ENCODE measurements at regions not wholly inside any gene's neighbourhood (a gene's known extent, or its start where the extent isn't known, plus 50 kb on each side); places are given as distances from the start of the nearest gene placed in this dataset.

- Mint-ChIP-seq H3K27ac (ENCODE audit: unreplicated experiment) (no peak overlapping the region), H3K9me3 (ENCODE audit: unreplicated experiment) (peaks cover 2% of the 10 kb centered on the region), H3K4me3 (ENCODE audit: unreplicated experiment) (no peak overlapping the region), H3K4me1 (ENCODE audit: low read depth, unreplicated experiment) (peaks cover 1% of the 10 kb centered on the region), H3K27me3 (ENCODE audit: unreplicated experiment) (no peaks in the 10 kb centered on the region), H3K36me3 (ENCODE audit: unreplicated experiment) (peaks cover 5% of the 10 kb centered on the region)
- no peak for DNase-seq
- TF ChIP-seq CTCF (IDR thresholded peaks at IDR 0.05; ENCODE audit: partially characterized antibody, unreplicated experiment): no peak
These were observed 254.9 kb upstream of the NRIP1 start for GRCh38 chr21:15319727-15320126.

- H3K27me3 Mint-ChIP-seq (ENCODE audit: unreplicated experiment): no peaks in the 10 kb centered on the region
- peaks cover 2% of the 10 kb centered on the region for H3K9me3 Mint-ChIP-seq (ENCODE audit: unreplicated experiment)
- TF ChIP-seq CTCF (IDR thresholded peaks at IDR 0.05; ENCODE audit: partially characterized antibody, unreplicated experiment): no peak
- peaks cover 1% of the 10 kb centered on the region for H3K4me1 Mint-ChIP-seq (ENCODE audit: low read depth, unreplicated experiment)
- no peak overlapping the region for H3K27ac Mint-ChIP-seq (ENCODE audit: unreplicated experiment)
- H3K36me3 Mint-ChIP-seq (ENCODE audit: unreplicated experiment): no peaks in the 10 kb centered on the region
- H3K4me3 Mint-ChIP-seq (ENCODE audit: unreplicated experiment): no peak overlapping the region
- DNase-seq: no peak
These were observed 259.7 kb upstream of the NRIP1 start for GRCh38 chr21:15324542-15324941.

DNA sequence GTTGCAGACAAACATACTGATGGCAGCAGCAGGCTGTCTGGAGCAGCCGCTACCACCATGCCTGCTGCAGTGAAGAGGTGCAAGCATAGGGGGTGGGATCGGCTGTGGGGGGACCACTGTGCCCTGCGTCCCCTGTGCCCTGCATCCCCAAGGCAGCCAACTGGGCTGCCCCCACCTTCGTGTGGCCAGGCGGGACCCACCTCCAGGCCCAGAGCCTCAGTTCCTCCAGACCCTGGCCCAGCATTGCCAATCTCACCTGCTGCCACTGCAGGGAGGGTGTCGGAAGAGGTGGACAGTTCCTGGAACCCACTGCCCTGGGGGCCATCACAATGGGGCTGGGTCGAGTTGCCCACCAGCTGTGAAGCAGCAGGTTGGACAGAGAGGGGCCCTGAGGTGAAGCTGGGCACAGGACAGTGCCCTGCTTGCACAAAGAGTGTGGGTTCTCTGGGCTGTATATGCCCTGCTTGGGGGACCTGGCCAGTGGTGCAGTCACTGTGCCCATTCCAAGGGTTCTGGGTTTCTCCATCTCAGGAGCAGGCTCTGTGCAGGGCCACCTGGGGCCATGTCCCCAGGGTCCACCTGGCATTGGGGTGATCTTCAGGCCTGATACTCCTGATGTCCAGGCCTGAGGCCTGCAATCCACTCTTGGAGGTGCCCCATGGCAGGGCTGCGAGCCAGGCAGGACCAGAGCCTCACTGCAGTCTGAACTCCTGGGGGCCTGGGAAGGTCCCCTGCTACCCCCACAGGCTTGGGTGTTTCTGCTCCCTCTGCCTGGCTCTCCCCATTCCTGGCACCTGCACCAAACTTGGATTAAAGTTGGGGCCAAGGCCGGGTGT lies 261.4 kb upstream of the NRIP1 start:
- Mint-ChIP-seq H3K27me3 (ENCODE audit: unreplicated experiment) (no peaks in the 10 kb centered on the region), H3K27ac (ENCODE audit: unreplicated experiment) (no peak overlapping the region), H3K4me1 (ENCODE audit: low read depth, unreplicated experiment) (peaks cover 1% of the 10 kb centered on the region), H3K36me3 (ENCODE audit: unreplicated experiment) (no peaks in the 10 kb centered on the region), H3K4me3 (ENCODE audit: unreplicated experiment) (no peak overlapping the region), H3K9me3 (ENCODE audit: unreplicated experiment) (peaks cover 2% of the 10 kb centered on the region)
- DNase-seq: no peak
- TF ChIP-seq CTCF (IDR thresholded peaks at IDR 0.05; ENCODE audit: partially characterized antibody, unreplicated experiment): no peak

DNA sequence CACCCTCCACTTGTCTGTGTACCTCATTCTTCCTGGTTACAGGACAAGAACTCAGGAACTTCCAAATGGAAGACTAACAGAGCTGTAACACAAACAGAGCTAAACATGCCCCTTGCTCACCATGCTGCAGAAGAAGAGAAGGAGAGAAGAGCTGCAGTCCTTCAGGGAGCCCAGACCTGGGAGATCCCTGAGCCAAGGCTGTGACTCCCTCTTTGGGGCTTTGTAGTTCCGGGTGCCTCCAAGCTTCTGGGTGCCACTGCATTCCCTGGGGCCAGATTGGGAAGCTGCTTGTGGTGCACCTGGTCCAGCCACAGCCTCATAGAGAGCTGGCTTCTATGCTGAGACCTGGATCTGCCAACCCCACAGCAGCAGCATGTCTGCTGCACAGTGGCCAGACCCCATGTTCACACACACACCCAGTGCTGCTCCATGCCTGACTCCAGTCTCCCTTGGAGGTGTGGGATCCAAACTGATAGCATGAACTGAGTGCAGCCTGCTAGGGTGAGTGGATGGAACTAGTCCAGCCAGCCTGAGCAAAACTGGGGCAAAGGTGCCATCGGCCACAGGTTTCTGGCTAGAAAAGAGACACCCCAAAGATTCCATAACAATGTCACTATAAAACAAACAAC lies 263.0 kb upstream of the NRIP1 start:
- Mint-ChIP-seq H3K9me3 (ENCODE audit: unreplicated experiment) (peaks cover 2% of the 10 kb centered on the region), H3K4me1 (ENCODE audit: low read depth, unreplicated experiment) (peaks cover 1% of the 10 kb centered on the region), H3K27me3 (ENCODE audit: unreplicated experiment) (no peaks in the 10 kb centered on the region), H3K36me3 (ENCODE audit: unreplicated experiment) (no peaks in the 10 kb centered on the region), H3K27ac (ENCODE audit: unreplicated experiment) (no peak overlapping the region), H3K4me3 (ENCODE audit: unreplicated experiment) (no peak overlapping the region)
- DNase-seq: no peak
- no peak for TF ChIP-seq CTCF (IDR thresholded peaks at IDR 0.05; ENCODE audit: partially characterized antibody, unreplicated experiment)

GRCh38 chr21:15329191-15329590 lies 264.4 kb upstream of the NRIP1 start:
- Mint-ChIP-seq H3K27me3 (ENCODE audit: unreplicated experiment) (no peaks in the 10 kb centered on the region), H3K4me3 (ENCODE audit: unreplicated experiment) (no peak overlapping the region), H3K9me3 (ENCODE audit: unreplicated experiment) (peaks cover 2% of the 10 kb centered on the region), H3K27ac (ENCODE audit: unreplicated experiment) (no peak overlapping the region), H3K36me3 (ENCODE audit: unreplicated experiment) (no peaks in the 10 kb centered on the region), H3K4me1 (ENCODE audit: low read depth, unreplicated experiment) (peaks cover under 1% of the 10 kb centered on the region)
- no peak for TF ChIP-seq CTCF (IDR thresholded peaks at IDR 0.05; ENCODE audit: partially characterized antibody, unreplicated experiment)
- DNase-seq: no peak

Measured in glutamatergic neuron (in vitro differentiated cells).